Gastroesophageal sphincter (tissue), 3 donors: ENCODE measurements at regions not wholly inside any gene's neighbourhood (a gene's known extent, or its start where the extent isn't known, plus 50 kb on each side); places are given as distances from the start of the nearest gene placed in this dataset.

Source experiments
- EP300 ChIP-seq: sonication (generic); formaldehyde crosslinking; IDR thresholded peaks from one replicate; pipeline ENCODE4 v1.6.1; 2017; ENCODE audit warnings: antibody characterized with exemption, mild to moderate bottlenecking
- POLR2A ChIP-seq, 2 donors: fragments of 450-650 bp; IDR thresholded peaks; one replicate each; pipeline ENCODE4 v1.6.1; 2017; ENCODE audit warnings: antibody characterized with exemption in 2 of 2, mild to moderate bottlenecking in 2 of 2, moderate library complexity in 1 of 2
- POLR2AphosphoS5 ChIP-seq: sonication (generic); formaldehyde crosslinking; IDR thresholded peaks from one replicate; pipeline ENCODE4 v1.6.1; 2017; ENCODE audit warnings: antibody characterized with exemption
- TF ChIP-seq, protein P1 (sequence below), 4 experiments: fragments of 200-600 bp in 2 of 4; fragments of 450-650 bp in 2 of 4; sonication (generic) in 1 of 4; IDR thresholded peaks; one replicate each; pipeline ENCODE4 v1.5.1; 2017 to 2019; ENCODE audit warnings: antibody characterized with exemption in 4 of 4, mild to moderate bottlenecking in 2 of 4, moderate library complexity in 2 of 4

DNA sequence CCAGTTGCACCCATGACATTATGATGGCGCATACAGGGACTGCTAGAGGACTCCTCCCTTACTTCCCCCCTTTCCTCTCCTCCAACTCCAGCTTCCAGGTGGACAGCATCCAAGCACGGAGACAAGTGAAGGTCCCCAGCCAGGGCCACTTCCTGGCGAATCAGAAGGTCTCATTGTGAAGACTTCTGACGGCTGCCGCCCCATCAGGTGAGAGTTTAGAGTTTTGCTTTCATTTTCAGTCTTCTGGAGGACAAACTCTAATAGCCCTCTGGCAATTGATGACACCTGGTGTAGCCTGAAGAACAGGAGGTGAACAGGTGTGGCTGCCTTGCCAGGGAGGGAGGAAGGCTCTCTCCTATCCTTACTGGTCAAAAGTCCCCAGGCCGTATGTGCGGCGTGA, 77.3 kb upstream of the KCNH7 start:
- TF ChIP-seq, protein P1, sequence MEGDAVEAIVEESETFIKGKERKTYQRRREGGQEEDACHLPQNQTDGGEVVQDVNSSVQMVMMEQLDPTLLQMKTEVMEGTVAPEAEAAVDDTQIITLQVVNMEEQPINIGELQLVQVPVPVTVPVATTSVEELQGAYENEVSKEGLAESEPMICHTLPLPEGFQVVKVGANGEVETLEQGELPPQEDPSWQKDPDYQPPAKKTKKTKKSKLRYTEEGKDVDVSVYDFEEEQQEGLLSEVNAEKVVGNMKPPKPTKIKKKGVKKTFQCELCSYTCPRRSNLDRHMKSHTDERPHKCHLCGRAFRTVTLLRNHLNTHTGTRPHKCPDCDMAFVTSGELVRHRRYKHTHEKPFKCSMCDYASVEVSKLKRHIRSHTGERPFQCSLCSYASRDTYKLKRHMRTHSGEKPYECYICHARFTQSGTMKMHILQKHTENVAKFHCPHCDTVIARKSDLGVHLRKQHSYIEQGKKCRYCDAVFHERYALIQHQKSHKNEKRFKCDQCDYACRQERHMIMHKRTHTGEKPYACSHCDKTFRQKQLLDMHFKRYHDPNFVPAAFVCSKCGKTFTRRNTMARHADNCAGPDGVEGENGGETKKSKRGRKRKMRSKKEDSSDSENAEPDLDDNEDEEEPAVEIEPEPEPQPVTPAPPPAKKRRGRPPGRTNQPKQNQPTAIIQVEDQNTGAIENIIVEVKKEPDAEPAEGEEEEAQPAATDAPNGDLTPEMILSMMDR (IDR thresholded peaks at IDR 0.05): no peak
- TF ChIP-seq POLR2A (IDR thresholded peaks at IDR 0.05): no peak
- TF ChIP-seq POLR2AphosphoS5: no peak
- TF ChIP-seq EP300: no peak
